Colonic mucosa (tissue), 4 donors: ENCODE measurements at regions not wholly inside any gene's neighbourhood (a gene's known extent, or its start where the extent isn't known, plus 50 kb on each side); places are given as distances from the start of the nearest gene placed in this dataset.

Source experiments
- DNase-seq: peaks from one replicate; pipeline ENCODE4 v3.0.0-alpha.2; 2020
- H3K27ac ChIP-seq: fragments of 200-600 bp; one replicate; pipeline ENCODE4 v1.8.0; 2021
- H3K27me3 ChIP-seq: fragments of 200-600 bp; one replicate; pipeline ENCODE4 v1.8.0; 2021
- H3K36me3 ChIP-seq: fragments of 200-600 bp; one replicate; pipeline ENCODE4 v1.8.0; 2021
- H3K4me1 ChIP-seq: fragments of 200-600 bp; one replicate; pipeline ENCODE4 v1.8.0; 2021; ENCODE audit warnings: mild to moderate bottlenecking
- H3K4me3 ChIP-seq: fragments of 200-600 bp; one replicate; pipeline ENCODE4 v1.8.0; 2021
- H3K9ac ChIP-seq, 2 donors: one replicate each; pipeline ENCODE4 v1.7.0; 2013; ENCODE audit warnings: control low read depth in 2 of 2, low read depth in 2 of 2, low read length in 2 of 2
- H3K9me3 ChIP-seq: fragments of 200-600 bp; one replicate; pipeline ENCODE4 v1.8.0; 2021
- intact Hi-C: fragments of 100-400 bp; cut with DNase I; formaldehyde crosslinking; loops from one replicate; pipeline ENCODE4 v1.14.1; 2022
- TF ChIP-seq, protein P1 (sequence below): fragments of 200-600 bp; IDR thresholded peaks from one replicate; pipeline ENCODE4 v1.8.0; 2022; ENCODE audit warnings: antibody characterized with exemption, mild to moderate bottlenecking
- donor health status: healthy.
- donor health status: DM: no; HTN: no; CAD: no.
- donor health status: DM: no; HTN: no; CAD: no.

DNA sequence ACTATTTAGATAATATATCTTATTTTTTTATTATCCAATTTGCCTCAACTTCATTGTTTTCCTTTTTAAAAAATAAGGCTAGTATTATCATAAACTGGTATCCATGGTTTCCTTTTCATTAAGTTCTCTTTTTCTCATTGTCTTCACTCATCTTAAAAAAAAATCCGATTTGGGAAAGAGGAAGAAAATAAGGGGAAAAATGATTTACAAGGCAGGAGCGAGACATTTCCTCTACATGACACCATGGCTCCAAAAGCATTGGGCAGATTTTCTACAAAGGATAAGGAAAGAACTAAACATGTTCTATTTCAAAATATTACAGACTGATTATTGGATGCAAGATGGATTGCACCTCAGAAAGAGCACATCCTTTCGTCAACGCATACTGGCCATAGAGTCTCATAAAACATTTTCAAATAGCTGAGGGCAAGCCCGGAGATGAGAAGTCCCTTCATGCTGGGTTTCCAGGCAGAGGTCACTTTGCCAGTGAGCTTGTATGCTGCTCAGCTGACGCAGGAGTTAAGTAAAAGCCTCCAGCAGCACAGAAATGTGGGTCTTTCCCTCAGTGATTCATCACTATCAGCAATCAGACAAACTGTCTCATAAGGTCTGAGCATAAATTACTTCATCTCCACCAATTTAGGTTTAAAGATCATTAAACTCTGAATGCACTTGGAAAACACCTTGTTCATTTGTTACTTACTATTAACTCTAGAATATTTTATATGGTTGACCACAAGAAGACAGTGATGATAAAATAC lies 129.0 kb upstream of the TNFAIP3 start:
- Histone ChIP-seq H3K4me1 (no peaks in the 10 kb centered on the region), H3K4me3 (no peak overlapping the region), H3K9ac (no peak overlapping the region), H3K36me3 (no peaks in the 10 kb centered on the region), H3K27me3 (no peaks in the 10 kb centered on the region), H3K9me3 (no peaks in the 10 kb centered on the region), H3K27ac (no peak overlapping the region)
- TF ChIP-seq, protein P1, sequence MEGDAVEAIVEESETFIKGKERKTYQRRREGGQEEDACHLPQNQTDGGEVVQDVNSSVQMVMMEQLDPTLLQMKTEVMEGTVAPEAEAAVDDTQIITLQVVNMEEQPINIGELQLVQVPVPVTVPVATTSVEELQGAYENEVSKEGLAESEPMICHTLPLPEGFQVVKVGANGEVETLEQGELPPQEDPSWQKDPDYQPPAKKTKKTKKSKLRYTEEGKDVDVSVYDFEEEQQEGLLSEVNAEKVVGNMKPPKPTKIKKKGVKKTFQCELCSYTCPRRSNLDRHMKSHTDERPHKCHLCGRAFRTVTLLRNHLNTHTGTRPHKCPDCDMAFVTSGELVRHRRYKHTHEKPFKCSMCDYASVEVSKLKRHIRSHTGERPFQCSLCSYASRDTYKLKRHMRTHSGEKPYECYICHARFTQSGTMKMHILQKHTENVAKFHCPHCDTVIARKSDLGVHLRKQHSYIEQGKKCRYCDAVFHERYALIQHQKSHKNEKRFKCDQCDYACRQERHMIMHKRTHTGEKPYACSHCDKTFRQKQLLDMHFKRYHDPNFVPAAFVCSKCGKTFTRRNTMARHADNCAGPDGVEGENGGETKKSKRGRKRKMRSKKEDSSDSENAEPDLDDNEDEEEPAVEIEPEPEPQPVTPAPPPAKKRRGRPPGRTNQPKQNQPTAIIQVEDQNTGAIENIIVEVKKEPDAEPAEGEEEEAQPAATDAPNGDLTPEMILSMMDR: no peak
- intact Hi-C loops: no loop called here
- no peak for DNase-seq

- DNase-seq: no peak
- no peaks in the 10 kb centered on the region for H3K36me3 ChIP-seq
- no peaks in the 10 kb centered on the region for H3K27me3 ChIP-seq
- intact Hi-C loops: no loop called here
- TF ChIP-seq, protein P1: no peak
- H3K9ac ChIP-seq: no peak overlapping the region
- no peak overlapping the region for H3K27ac ChIP-seq
- no peak overlapping the region for H3K4me3 ChIP-seq
- no peaks in the 10 kb centered on the region for H3K9me3 ChIP-seq
- no peaks in the 10 kb centered on the region for H3K4me1 ChIP-seq
Measured at GRCh38 chr6:137738931-137739504, 128.0 kb upstream of the TNFAIP3 start.

DNA sequence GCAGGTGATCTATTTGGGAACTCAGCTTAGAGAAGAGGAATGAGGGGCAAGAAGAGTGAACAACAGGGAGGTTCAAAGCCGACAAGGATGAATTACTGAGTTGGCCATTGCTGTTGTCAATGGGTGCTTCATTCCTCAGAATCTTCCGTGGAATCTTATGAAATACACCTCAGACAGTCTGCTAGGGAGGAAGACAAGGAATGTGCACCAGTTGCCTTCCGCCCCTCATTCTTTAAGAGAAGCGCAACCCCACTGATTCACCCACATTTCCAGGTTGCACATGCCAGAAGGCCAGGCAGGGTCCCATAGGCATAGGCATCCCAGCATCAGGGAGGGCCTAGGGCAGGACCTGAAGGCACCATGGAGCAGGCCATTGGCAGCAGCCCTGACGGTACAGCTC lies 127.5 kb upstream of the TNFAIP3 start:
- Histone ChIP-seq H3K9ac (no peak overlapping the region), H3K27ac (no peak overlapping the region), H3K27me3 (no peaks in the 10 kb centered on the region), H3K4me3 (no peak overlapping the region), H3K4me1 (no peaks in the 10 kb centered on the region), H3K36me3 (no peaks in the 10 kb centered on the region), H3K9me3 (no peaks in the 10 kb centered on the region)
- DNase-seq: no peak
- intact Hi-C loops: no loop called here
- TF ChIP-seq, protein P1: no peak

GRCh38 chr6:137740091-137740755 lies 126.8 kb upstream of the TNFAIP3 start:
- intact Hi-C loops: no loop called here
- Histone ChIP-seq H3K36me3 (no peaks in the 10 kb centered on the region), H3K9me3 (no peaks in the 10 kb centered on the region), H3K27ac (no peak overlapping the region), H3K4me1 (no peaks in the 10 kb centered on the region), H3K27me3 (no peaks in the 10 kb centered on the region), H3K9ac (no peak overlapping the region), H3K4me3 (no peak overlapping the region)
- TF ChIP-seq, protein P1: no peak
- no peak for DNase-seq

DNA sequence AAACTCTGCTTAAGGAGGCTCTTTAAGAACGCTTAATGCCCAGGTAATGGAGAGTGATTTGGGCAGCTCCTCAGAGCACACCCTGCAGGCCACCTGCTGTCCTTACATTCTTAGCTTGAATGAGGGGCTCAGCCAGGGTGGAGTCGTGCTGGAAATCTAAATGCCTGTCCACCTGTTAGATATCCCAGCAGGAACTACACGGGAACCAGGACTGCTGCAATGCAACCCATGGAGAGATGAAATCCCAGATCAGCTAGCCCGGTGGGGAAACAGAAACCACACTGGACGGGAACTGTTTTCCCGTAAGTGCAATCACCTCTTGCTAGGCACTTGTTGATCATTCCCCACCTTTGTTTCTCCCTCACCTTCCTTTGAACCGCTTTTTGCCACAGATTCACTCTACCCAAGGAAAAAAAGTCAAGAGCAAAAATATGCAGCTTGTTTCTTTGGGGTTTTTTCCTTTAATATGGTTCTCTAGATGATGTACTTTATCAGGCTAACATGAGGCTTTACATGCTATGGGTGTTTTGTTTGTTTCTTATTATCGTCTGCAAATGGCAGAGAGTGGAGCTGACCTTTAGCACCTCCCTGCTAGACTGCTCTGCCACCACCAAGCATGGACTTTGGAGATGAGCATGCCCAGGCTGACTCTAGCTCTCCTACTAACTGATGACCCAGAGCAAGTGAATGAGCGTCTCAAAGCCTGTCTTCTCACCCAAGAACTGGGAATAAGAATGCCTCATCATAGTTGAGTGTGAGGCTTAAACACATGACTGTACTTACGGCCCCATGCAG lies 125.9 kb upstream of the TNFAIP3 start:
- no peak overlapping the region for H3K4me3 ChIP-seq
- no peak for DNase-seq
- no peaks in the 10 kb centered on the region for H3K9me3 ChIP-seq
- no peaks in the 10 kb centered on the region for H3K4me1 ChIP-seq
- no peak overlapping the region for H3K9ac ChIP-seq
- H3K27me3 ChIP-seq: no peaks in the 10 kb centered on the region
- H3K27ac ChIP-seq: no peak overlapping the region
- intact Hi-C loops: no loop called here
- H3K36me3 ChIP-seq: no peaks in the 10 kb centered on the region
- TF ChIP-seq, protein P1: no peak
